Keratinocyte (primary cell): ENCODE measurements at regions not wholly inside any gene's neighbourhood (a gene's known extent, or its start where the extent isn't known, plus 50 kb on each side); places are given as distances from the start of the nearest gene placed in this dataset.

Experiments used
- DNase-seq: peaks from one replicate; pipeline ENCODE4 v3.0.0-alpha.2; 2011; ENCODE audit warnings: low read depth, missing footprints, low spot score
- FAIRE-seq: peaks from 2 replicates; lab custom pipeline; 2011; peaks lifted over from hg19 to GRCh38; lab: Jason Lieb, UNC
- H2AFZ ChIP-seq: 2 replicates; pipeline ENCODE4 v1.6.0; 2012; ENCODE audit warnings: low read length, control low read depth, inconsistent platforms; ENCODE audit not compliant: control insufficient read depth
- H3K27ac ChIP-seq: 2 replicates; pipeline ENCODE4 v1.5.1; 2011; ENCODE audit warnings: low read length; ENCODE audit not compliant: control insufficient read depth, insufficient read depth
- H3K27me3 ChIP-seq: 3 replicates; pipeline ENCODE4 v1.6.0; 2011; ENCODE audit warnings: low read length; ENCODE audit not compliant: control insufficient read depth, insufficient read depth; ENCODE audit errors: extremely low read depth
- H3K36me3 ChIP-seq, 2 experiments: 2 replicates in 1 of 2; 3 replicates in 1 of 2; pipeline ENCODE4 v1.5.1; 2011; ENCODE audit warnings: low read length in 2 of 2, mild to moderate bottlenecking in 1 of 2; ENCODE audit not compliant: control insufficient read depth in 2 of 2, insufficient read depth in 2 of 2; ENCODE audit errors: extremely low read depth in 1 of 2
- H3K4me1 ChIP-seq: 3 replicates; pipeline ENCODE4 v1.5.1; 2011; ENCODE audit warnings: low read length; ENCODE audit not compliant: control insufficient read depth, insufficient read depth; ENCODE audit errors: extremely low read depth
- H3K4me2 ChIP-seq: 3 replicates; pipeline ENCODE4 v1.6.0; 2011; ENCODE audit warnings: low read depth, low read length; ENCODE audit not compliant: control insufficient read depth, insufficient read depth; ENCODE audit errors: extremely low read depth
- H3K4me3 ChIP-seq, 3 experiments: fragments of 200-600 bp in 1 of 3; sonication (generic) in 1 of 3; 2 replicates in 2 of 3; 3 replicates in 1 of 3; pipeline ENCODE4 v1.5.1; 2011 to 2016; ENCODE audit warnings: low read length in 3 of 3, mild to moderate bottlenecking in 3 of 3, control low read depth in 2 of 3, inconsistent platforms in 1 of 3, low read depth in 1 of 3, mixed read lengths in 1 of 3, mixed run types in 1 of 3, moderate library complexity in 1 of 3; ENCODE audit not compliant: control insufficient read depth in 2 of 3, insufficient read depth in 2 of 3; ENCODE audit errors: extremely low read depth in 1 of 3
- H3K79me2 ChIP-seq: 2 replicates; pipeline ENCODE4 v1.6.0; 2012; ENCODE audit warnings: low read length; ENCODE audit not compliant: control insufficient read depth, insufficient read depth
- H3K9ac ChIP-seq: 3 replicates; pipeline ENCODE4 v1.6.0; 2011; ENCODE audit warnings: low read length; ENCODE audit not compliant: control insufficient read depth, insufficient read depth; ENCODE audit errors: extremely low read depth
- H3K9me1 ChIP-seq: 3 replicates; pipeline ENCODE4 v1.6.0; 2011; ENCODE audit warnings: low read length; ENCODE audit not compliant: control insufficient read depth, insufficient read depth; ENCODE audit errors: extremely low read depth
- H3K9me3 ChIP-seq: 2 replicates; pipeline ENCODE4 v1.5.1; 2012; ENCODE audit warnings: low read depth, low read length; ENCODE audit not compliant: control insufficient read depth
- H4K20me1 ChIP-seq: 3 replicates; pipeline ENCODE4 v1.6.0; 2011; ENCODE audit warnings: low read length; ENCODE audit not compliant: control insufficient read depth, insufficient read depth; ENCODE audit errors: extremely low read depth
- CTCF ChIP-seq, 3 experiments: IDR thresholded peaks in 1 of 3; conservative IDR thresholded peaks in 1 of 3; optimal IDR thresholded peaks in 1 of 3; 2 replicates in 2 of 3; 3 replicates in 1 of 3; pipeline versions ENCODE3 to v1.5.1; 2011; ENCODE audit warnings: low read length in 3 of 3, mild to moderate bottlenecking in 3 of 3, moderate library complexity in 2 of 3, control low read depth in 1 of 3, inconsistent platforms in 1 of 3; ENCODE audit not compliant: insufficient read depth in 2 of 3; ENCODE audit errors: extremely low read depth in 1 of 3
- EZH2 ChIP-seq: IDR thresholded peaks from one replicate; pipeline ENCODE4 v1.6.1; 2012; ENCODE audit warnings: inconsistent platforms, mild to moderate bottlenecking, low read length, moderate library complexity
- dilution Hi-C: fragments of 300-500 bp; cut with MboI; formaldehyde crosslinking; loops from one replicate; pipeline ENCODE4 v1.7.0; 2020; ENCODE audit warnings: low sequenced_read_pairs; ENCODE audit not compliant: extremely low pct_ligation_motif_present

GRCh38 chr10:94239696-94240095 is 123.0 kb downstream of the NOC3L start:
- H3K9ac ChIP-seq, result no peak overlapping the region
- no peaks in the 10 kb centered on the region for H3K36me3 ChIP-seq
- no peaks in the 10 kb centered on the region for H3K9me3 ChIP-seq
- no peak for DNase-seq
- H3K9me1 ChIP-seq, result no peaks in the 10 kb centered on the region
- no peaks in the 10 kb centered on the region for H3K79me2 ChIP-seq
- H3K27ac ChIP-seq, result no peak overlapping the region
- no peak overlapping the region for H2AFZ ChIP-seq
- no peak overlapping the region for H3K4me3 ChIP-seq
- dilution Hi-C loops, result no loop called here
- no peaks in the 10 kb centered on the region for H3K27me3 ChIP-seq
- FAIRE-seq, result no peak
- no peaks in the 10 kb centered on the region for H3K4me1 ChIP-seq
- TF ChIP-seq CTCF (optimal IDR thresholded peaks at IDR 0.05 in 1 of 3, IDR thresholded peaks at IDR 0.05 in 1 of 3, conservative IDR thresholded peaks at IDR 0.05 in 1 of 3; ENCODE audit: extremely low read depth in 1 of 3, insufficient read depth in 2 of 3, low read length in 3 of 3) (no peak), EZH2 (no peak)
- no peak overlapping the region for H3K4me2 ChIP-seq
- H4K20me1 ChIP-seq, result no peaks in the 10 kb centered on the region

DNA sequence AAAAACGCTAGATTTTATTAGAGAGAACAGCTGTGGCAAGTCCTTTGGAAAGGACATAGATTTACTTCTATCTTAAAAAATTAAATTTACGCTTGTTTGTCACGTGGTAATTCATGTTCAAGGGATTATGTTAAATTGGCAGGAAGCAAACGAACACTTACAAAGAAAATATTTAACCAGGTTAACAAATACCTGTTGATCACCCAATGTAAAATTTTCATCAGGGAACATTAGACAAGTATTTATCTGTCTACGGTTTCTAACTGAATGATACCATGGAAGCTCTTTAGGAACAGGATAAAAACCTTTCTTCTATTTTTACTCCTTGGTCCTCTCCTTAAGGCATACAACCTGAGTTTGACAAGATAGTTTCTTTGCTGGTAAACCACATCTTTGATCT is 122.2 kb downstream of the NOC3L start:
- no peak for DNase-seq
- Histone ChIP-seq H3K9me1 (no peaks in the 10 kb centered on the region), H2AFZ (no peak overlapping the region), H3K4me1 (no peaks in the 10 kb centered on the region), H3K79me2 (no peaks in the 10 kb centered on the region), H3K36me3 (no peaks in the 10 kb centered on the region), H3K27ac (no peak overlapping the region), H3K4me3 (no peak overlapping the region), H3K9me3 (no peaks in the 10 kb centered on the region), H3K27me3 (no peaks in the 10 kb centered on the region), H3K9ac (no peak overlapping the region), H3K4me2 (no peak overlapping the region), H4K20me1 (no peaks in the 10 kb centered on the region)
- FAIRE-seq, result no peak
- no peak for TF ChIP-seq CTCF (optimal IDR thresholded peaks at IDR 0.05 in 1 of 3, IDR thresholded peaks at IDR 0.05 in 1 of 3, conservative IDR thresholded peaks at IDR 0.05 in 1 of 3; ENCODE audit: extremely low read depth in 1 of 3, insufficient read depth in 2 of 3, low read length in 3 of 3)
- TF ChIP-seq EZH2, result no peak
- dilution Hi-C loops, result no loop called here
